GM21737 (cell line): ENCODE measurements at regions not wholly inside any gene's neighbourhood (a gene's known extent, or its start where the extent isn't known, plus 50 kb on each side); places are given as distances from the start of the nearest gene placed in this dataset.

ENCODE experiments used
- ATAC-seq: cut with Tn5 transposase; IDR thresholded peaks from one replicate; pipeline ENCODE4 v1.9.1; 2021; ENCODE audit warnings: mild to moderate bottlenecking, moderate library complexity; ENCODE audit not compliant: unreplicated experiment

DNA sequence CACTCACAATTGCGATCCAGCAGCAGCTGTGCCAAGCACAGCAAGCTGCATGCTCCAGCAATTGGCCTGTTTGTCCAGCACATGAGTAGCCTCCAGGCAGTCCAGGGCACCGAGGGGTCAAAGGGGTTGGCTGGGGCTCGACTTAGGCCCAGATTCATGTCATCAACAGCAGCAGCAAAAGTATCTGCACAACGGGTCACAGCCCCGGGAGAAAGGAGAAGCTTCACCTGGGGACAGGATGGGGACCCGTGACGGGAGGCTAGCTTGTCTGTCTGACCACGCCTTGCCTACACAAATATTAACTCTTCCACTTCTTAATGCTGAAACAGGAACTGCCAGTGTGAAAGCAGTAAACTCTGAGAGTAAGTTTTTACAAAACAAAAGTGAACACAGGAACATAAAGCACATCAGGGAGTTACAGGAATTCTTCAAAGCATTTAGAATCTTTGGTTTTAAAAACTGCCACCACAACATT, 191.2 kb downstream of the PIK3R1 start:
- ATAC-seq, result peak; percentile 95

DNA sequence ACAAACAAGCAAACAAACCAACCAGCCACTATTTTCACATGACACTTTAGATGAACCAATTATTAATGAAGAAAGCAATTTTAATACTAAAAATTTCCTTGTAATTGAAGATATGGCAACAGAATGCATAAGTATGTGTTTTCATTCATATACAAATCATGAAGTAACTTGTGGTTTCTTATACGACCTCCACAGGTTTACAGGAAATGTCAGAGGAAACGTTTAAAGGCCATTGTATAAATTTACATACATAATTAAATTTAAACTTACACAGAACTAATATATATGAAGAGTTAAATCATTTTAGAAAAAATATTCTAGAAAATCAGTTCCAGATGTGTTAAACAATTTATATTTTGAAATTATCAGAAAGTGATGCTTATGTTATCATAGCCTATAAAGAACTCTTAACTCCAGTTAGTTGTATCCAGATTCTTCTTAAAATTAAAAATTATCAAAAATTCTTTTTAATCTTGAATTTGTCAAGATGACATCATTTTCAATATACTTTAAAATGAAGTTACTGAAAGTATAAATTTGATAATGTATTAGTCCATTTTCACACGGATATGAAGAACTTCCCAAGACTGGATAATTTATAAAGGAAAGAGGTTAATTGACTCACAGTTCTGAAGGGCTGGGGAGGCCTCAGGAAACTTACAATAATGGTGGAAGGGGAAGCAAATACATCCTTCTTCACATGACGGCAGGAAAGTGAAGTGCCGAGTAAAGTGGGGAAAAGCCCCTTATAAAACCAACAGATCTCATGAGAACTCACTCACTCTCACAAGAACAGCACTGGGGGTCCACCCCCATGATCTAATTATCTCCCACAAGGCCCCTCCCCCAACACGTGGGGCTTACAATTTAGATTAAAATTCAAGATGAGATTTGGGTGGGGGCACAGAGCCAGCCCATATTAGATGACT, 192.0 kb downstream of the PIK3R1 start:
- no peak for ATAC-seq

DNA sequence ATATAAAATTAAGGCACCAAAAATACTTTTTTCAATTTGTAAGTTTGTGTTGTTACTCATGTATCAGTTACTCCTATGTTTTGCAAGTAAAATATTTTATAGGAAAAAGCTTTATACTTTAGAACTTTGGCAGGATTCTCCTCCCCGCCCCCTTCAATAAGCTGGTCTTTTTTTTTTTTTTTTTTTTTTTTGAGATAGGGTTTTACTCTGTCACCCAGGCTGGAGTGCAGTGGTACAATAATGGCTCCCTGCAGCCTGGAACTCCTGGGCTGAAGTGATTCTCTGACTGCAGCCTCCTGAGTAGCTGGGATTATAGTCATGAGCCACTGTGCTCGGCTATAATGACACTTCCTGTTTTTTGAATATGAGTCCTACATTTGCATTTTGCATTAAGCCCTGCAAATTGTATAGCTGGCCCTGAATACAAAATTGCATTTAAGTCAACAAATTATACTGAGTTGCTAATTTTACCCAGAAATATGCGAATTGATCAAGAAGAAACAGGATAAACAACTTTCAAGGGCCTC, 192.9 kb downstream of the PIK3R1 start:
- ATAC-seq, result no peak

DNA sequence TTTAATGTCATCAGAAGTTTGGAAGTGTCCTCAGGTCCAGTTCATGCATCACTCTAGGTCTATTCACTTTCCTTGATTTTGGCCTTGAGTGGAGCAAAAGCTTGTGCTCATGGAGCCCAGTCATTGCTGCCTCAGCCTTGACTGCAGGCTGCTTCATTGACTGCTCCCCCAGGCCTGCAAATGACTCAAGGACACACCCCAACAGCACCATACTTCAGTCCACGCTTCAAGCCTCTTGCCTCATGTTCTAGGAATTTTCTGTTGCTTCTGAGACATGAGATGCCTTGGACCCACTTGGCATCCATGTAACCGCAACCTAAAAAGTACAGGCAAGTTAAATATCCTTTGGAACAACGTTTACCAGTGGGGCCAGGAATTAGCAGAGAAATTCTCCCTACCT, 193.7 kb downstream of the PIK3R1 start:
- ATAC-seq, result no peak

DNA sequence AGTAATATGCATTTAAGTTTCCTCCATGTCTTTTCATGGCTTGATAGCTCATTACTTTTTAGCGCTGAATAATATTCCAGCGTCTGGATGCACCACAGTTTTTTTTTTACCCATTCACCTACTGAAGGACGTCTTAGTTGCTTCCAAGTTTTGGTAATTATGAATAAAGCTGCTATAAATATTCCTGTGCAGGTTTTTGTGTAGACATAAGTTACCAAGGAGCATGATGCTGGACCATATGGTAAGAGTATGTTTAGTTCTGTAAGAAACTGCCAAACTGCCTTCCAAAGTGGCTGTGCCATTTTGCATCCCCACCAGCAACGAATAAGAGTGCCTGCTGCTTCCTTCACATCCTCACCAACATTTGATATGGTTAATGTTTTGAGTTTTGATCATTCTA, 195.6 kb downstream of the PIK3R1 start:
- no peak for ATAC-seq

DNA sequence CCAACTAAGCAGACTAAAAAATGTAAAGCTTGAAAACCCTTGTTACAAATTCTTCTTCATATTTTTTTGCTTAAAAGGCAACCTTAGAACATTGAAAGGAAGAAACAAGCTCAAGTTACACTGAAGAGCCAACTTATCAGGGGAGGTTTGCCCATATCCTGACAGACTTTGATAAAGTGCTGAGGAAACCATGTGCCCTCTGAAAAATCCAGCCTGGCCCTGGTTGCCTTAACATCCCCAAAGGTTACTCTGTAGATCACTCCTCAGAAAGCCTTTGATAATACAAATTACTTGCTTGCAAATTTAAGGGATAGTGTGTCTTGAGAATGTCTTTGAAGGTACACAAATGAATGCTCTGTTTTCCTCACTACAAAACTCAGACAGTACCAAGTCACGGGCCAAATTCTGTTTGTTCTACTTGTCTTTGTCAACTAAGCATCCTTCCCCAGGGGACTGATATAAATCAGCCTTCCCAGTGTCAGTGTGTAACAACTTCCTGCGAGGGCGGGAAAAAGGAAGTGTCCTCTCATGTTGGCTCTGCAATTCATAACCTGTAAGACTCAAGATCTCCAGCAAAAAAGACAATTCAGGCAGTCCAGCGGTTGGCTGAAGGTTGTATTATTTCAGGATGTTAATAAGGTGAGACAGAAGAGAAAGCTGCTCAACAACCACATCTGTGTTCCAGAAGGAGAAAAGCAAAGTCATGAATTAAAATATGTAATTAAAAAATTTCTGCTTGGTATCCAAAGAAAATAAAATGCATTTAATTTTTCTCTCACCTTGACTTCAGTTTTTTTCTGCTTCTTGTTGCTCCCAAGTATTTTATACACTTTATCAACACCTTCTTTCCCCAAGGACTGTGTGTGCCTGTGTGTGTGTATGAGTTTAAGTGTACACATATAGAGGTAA, 199.9 kb downstream of the PIK3R1 start:
- ATAC-seq, result no peak

DNA sequence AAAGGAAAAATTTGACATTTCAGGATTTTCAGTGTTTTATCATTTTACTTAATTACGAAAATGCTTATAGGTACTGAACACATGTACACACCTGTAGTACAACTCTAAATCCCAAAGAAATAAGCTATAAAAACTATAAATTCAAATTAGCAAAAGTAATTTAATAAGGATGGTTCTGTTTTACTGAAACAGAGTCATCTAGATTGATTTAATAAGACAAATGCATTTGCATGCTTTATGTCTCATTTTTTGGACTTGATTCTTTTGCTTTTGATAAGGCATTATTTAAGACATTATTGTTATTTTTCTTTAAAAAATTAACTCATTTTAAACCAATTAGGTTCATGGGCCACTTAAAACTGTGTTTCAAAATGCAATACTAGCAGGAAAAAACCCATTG, 201.2 kb downstream of the PIK3R1 start:
- no peak for ATAC-seq

DNA sequence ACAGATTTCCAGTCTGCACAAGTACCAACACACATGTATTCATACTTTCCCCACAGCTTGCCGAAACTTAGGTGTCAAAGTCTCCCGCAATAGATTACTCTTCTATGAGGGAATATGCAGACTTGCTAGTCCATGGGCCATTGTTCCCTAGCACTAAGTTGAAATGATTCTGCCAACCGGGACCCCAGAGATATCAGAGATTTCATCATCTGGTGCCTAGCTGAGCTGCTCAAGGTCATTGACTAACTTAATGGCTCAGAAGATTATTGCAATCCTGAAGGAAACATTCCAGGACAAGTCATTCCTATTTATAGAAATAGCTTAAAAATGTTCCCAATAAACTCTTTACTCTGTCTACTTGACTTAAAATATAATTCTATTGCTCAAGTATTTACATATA, 202.6 kb downstream of the PIK3R1 start:
- no peak for ATAC-seq

DNA sequence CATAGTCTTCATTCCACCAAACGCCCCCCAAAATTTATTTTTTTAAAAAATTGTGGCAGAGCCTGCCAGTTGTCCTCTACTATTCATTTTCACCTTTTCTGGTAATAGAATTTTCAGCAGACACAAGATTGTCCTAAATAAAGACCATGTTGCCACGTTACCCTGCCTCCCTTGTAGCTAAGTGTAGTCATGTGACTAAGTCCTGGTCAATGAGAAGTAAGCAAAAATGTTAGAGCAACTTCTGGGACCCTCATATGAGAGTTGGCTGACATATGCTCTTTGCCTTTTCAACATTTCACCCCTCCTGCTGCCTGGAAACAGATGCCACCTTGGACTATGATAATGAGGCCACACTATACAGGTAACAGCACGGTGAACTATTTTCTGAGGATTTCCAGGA, 203.1 kb downstream of the PIK3R1 start:
- no peak for ATAC-seq

DNA sequence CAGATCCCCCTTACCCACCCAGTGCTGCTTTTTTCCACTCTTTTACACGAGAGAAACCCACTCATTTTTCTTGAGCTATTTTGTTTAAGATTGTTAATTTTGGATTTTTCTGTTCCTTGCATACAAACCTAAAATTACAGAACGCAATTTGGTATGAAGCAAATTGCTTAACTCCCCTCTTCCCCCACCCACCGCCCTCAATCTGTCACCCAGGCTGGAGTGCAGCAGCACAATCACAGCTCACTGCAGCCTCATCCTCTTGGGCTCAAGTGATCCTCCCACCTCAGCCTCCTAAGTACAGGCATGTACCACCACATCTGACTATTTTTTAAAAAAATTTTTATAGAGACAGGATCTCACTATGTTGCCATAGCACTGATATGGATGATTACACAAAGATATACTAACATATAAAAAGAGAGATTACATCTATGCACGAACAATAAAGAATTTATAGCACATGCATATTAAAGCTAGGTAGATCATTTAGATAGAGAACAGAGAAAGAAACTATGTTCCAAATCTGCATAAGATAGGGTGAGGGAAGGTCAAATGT, 203.6 kb downstream of the PIK3R1 start:
- ATAC-seq, result no peak

DNA sequence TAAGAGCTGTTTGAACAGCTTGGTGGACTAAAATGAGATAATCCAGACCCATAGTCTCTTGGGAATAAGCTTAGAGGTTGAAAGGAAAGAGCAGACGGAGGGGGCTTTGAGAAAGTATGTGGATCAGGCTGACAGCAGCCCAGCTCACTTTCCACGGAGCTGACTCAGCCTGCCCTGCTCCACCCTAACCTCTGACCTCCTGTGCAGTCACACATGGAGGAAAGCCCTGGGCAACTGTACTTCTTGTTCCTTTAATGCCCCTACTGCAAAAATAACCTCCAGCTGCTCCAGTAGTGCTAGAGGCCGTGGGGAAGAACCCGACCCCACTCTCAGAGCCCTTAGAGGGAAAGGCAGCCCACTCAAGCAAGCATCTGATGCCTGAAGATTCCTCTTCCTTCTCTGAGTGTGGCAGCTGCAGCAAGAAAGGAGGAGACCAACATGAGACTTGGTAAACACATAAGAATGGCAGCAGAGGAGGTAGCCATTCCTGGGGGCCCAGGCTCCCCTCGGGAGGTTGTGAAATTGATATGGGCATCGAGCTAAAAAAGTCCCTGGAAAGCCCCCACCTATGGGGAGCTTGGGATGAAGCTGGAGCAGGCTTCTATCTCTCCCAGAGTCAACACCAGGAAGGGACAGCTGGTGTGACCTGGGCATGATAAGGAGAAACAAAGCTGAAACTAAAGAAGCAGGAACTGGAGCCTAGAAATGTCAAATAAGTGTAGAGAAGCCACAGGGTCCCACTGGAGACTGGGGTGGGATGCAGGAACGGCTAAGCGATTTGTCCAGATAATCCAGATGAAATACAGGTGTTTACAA, 204.3 kb downstream of the PIK3R1 start:
- ATAC-seq, result no peak

DNA sequence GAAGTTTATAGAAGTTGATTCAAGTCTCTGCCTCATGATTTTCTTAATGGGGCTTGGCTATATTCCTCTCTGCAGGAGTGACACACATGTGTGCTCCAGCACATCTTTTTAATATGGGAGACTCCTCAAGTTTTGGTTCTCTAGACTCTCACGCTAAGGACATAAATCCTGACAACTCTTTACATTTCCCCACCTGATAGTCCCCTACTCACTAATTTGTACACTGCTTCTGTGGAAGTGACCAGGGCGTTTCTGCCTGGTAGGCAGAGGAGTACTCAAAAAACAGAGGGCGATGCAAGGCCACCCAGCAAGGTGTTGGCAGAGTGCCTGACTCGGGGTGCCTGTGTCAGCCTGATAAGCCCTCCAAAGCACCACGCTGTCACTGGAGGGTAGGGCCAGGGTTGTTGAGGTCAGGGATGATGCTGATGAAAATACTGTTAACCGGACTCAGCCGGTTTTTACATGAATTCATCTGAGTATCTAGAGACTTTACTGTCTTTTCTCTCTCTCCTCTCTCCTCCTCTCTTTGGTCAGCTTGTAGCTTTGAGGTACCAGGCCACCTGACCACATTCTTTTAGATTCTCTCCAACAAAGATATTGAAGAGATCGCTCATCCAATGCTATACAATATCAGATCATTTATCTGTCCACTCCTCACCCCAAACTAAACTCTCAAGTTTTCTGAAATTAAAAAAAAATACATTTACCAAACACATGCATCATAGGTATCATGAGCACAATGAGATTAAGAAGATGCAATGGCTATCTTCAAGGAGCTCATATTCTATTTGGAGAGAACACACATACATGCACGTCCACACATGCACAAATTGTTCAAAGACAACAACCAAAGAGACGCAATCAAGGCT, 205.2 kb downstream of the PIK3R1 start:
- no peak for ATAC-seq

DNA sequence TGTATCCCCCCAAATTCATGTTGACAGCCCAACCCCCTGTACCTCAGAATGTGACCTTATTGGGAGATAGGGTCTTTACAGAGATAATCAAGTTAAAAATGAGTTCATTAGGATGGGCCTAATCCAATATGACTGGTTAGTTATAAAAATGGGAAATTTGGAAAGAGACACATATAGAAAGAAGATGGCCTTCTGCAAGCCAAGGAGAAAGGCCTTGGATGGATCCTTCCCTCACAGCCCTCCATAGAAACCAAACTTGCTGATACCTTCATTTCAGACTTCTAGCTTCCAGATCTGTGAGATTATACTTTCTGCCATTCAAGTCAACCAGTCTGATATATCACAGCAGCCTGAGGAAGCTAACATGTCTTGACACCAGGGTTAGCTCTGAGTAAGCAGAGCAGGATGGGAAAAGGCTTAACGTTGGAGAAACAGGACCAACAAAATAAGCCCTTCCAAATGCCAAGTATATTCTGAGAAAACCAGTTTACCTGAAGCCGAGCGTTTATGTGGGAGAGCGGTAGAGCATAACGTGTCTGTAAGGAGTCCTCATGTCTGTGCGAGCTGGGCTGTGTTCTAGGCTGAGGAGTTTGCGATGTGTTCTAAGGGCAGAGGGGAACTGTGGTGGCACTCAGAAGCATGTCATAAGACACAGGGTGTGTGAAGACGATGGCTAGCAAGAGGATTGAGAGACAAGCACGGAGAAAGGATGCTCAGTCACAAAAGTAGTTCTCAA, 206.1 kb downstream of the PIK3R1 start:
- ATAC-seq, result no peak

DNA sequence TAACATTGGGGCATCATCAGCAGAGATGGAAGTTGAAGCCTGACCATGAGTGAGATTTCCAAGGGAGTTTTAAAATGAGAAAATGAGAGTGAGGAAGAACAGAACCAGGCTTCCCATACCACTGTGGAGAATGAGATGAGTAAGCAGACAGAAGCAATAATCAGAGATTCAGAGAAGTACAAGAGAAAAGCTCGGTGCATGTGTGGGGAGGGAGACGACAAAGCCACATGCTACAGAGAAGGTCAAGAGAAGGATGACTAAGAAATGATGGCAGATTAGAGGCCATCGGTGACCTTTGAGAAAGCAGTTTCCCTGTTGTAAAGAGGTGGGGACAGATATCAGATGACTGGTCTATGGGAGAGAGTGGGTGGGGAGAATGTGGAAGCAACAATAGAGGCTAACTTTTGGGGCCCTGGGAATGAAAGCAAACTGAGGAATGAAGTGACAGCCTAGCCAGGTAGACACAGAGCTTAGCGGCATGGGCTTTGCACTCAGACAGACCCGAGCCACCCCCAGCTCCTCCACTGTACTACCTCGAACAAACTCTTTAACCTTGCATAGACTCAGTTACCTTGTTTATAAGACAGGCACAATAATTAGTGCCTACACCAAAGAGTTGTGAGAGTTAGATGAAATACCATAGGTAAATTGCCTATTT, 207.7 kb downstream of the PIK3R1 start:
- ATAC-seq, result no peak

DNA sequence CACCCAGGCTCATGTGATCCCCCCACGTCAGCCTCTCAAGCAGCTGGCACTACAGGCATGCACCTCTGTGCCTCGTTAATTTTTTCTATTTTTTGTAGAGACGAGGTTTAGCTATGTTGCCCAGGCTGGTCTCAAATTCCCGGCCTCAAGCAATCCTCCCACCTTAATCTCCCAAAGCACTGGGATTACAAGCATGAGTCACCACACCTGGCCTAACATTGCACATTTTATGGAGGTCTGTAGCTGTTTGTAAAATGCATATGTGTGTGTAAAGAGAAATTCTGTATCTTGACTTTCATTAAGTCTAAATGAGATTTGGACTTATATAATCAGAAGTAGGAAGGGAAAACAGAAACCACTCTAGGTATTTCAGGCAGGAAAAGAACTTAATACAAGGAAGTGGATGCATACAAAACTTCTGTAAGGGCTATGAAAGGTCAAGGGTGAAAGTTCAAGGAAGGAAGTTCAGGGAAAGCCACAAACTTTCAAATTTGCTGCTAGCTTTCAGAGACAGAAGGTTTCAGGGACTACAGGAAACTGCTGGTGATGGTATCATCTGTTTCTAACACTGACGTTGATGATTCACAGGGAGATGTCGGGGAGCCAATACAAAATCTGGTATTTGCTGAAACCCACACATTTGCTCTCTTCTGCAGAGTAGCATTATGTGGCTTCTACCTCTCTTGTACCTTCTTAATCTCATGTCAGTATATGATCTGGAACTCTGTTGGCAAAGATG, 209.4 kb downstream of the PIK3R1 start:
- ATAC-seq, result peak; percentile 84

DNA sequence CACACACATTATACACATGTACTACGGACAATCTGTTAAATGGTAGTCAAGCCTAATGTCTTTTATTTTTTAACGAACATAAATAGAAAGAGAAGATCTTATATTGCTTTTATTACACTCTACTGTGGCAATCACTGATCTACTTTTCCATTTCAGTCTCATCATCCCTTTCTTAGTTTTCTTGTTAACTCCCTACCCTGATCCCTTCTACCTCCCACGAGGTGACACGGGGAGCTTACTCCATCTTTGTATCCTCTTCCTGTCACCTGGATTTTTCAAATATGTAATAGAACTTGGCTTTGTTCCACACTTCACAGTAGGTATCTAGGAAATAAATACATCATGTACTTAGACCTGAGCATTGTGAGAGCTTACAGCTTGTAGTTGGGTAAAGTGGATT, 211.0 kb downstream of the PIK3R1 start:
- ATAC-seq, result no peak

DNA sequence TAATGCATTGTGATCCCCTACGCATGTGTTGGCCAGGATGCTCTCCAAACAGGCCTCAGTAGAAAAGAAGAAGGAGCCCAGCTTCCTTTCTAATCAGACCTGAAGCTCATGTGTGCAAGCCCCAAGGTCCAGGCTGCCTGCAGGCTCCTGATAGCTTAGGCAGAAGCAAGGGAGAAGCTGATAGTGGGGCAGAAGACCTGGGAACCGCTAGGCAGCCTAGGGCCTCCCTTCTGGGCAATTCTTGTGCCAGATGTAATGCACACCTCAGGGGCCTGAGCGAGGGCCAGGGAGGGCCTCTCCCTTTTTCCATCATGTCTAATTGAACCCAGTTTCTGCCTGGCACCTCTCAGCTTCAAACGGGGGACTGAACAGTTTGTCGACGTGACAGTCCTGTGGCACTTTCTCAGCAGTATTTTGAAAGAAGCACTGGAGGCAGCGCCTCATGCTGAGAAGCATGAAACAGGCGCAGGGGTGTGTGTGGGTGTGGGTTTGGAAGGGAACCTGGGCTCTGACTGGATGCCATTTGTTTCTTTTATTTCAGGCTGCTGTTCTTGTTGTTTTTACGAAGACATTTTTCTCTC, 212.8 kb downstream of the PIK3R1 start:
- ATAC-seq, result no peak
